ENCODE measurements at regions not wholly inside any gene's neighbourhood (a gene's known extent, or its start where the extent isn't known, plus 50 kb on each side); places are given as distances from the start of the nearest gene placed in this dataset.

- no peak for DNase-seq (ENCODE audit: low spot score)
Measured at GRCh38 chr4:141402712-141403111, 182.0 kb downstream of the ZNF330 start.

DNA sequence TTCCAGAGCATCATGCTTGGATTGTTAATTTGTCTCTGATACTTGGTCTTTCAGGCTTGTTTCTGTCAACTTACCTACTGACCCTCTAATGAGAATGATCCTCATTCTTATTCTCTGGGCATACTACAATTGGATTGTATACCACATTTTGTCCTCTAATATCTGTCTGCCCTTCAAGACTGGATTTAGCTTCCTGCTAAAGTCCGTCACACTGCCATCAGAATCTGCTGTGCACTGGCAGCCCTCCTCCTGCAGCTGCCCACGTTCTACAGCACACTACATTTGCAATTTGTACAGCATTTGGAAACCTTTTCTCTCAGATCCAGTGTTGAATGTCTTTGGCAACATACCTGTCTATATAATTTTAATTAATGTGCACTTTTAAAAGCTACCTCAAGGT is 183.1 kb downstream of the ZNF330 start:
- no peak for DNase-seq (ENCODE audit: low spot score)

DNA sequence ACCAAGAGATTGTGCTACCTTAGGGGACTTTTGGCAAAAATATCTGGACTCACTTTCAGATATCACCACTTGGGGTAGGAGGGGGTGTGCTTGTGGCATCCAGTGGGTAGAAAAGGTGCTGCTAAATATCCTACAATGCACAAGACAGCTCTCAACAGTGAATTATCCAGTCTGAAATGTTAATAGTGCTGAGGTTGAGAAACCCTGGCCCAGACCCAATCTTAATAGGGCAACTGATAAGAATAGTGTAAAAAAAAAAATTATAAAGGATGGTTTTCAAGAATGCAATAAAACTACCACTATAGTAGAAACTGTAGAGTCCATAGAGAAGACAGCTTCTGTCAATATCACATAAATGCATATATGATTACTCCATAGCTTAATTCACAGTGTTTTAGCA is 185.5 kb downstream of the ZNF330 start:
- no peak for DNase-seq (ENCODE audit: low spot score)

DNA sequence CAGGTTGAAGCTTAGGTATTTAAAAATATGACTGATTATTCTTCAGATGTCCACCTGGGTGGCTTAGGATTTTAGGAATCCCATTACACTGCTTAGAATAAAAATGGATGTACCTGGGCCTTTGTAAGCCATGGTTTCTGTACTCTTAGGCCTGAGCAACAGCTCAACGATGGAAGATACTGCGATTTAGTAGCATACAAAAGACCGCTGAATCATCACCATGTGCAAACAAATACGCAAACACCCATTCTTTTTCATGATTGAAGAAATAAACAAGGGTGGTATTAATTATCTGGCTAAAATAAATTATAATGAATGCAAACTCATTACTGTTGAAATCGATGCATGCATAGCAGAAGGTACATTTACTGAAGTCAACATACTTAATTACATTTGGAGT is 188.9 kb downstream of the ZNF330 start:
- DNase-seq (ENCODE audit: low spot score) = no peak

- peak; percentile 59 for DNase-seq (ENCODE audit: low spot score)
Measured at GRCh38 chr4:141410839-141411238, 190.1 kb downstream of the ZNF330 start.

- no peak for DNase-seq (ENCODE audit: low spot score)
Measured at GRCh38 chr4:141411936-141412335, 191.2 kb downstream of the ZNF330 start.

DNA sequence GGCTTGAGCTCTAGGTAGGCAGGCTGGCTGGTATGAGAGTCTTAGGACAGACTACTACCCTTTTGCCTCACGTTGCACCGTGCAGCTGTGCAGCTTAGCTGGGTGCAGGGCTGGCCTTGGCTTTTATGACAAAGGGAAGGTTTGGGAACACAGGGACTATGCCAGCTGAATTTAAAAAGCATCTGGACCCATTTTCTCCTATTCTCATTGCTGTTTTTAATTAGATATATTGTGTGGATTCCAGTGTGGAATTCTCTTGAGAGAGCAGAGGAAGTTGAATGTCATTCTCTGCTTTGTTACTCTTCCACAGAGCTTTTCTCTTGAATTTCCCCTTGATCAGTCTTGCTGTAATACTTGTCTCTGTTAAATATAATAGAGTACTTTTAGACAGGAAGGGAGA is 192.7 kb downstream of the ZNF330 start:
- DNase-seq (ENCODE audit: low spot score) = no peak

DNA sequence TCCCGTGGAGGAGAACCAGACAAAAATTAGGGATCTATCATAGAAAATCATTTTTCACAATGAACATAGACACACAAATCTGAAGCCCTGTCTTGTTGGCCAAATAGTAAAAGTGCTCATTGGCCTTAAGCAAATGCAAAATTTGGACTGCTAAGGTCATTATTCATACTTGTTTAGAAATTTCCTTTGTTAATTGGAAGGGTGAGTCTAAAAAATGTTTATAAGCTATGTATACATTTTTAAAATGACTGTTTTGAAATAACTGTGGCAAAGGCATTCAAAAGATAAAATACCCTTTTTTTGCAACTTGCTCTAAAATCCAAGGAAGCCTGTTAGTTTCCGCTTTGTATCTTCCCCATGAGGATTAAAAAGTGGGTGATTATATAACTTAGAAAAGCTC is 195.0 kb downstream of the ZNF330 start:
- DNase-seq (ENCODE audit: low spot score) = no peak

GRCh38 chr4:141416219-141416618 is 195.5 kb downstream of the ZNF330 start:
- DNase-seq (ENCODE audit: low spot score) = peak; percentile 42

- no peak for DNase-seq (ENCODE audit: low spot score)
Measured at GRCh38 chr4:141416677-141417363, 196.1 kb downstream of the ZNF330 start.

GRCh38 chr4:141417387-141417786 is 196.7 kb downstream of the ZNF330 start:
- no peak for DNase-seq (ENCODE audit: low spot score)

DNA sequence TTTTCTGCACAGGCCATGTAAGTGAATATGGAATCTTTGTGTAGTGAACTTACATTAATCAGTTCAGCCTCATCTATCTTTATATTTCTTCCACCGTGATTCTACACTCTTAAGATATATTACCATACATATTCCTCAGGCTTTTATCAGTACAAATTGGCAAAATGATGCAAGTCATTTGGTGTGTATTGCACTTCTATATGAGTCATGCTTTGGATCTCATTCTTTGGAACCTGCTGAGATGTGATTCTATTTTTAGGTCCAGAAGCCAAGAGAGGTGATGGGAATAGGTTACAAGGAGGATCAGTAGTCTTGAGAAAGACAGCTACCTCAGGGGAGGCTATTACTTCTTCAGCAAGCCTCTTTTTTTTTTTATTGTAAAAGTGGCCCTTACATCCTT is 204.4 kb downstream of the ZNF330 start:
- peak; percentile 64 for DNase-seq (ENCODE audit: low spot score)

- no peak for DNase-seq (ENCODE audit: low spot score)
Measured at GRCh38 chr4:141427726-141428296, 207.1 kb downstream of the ZNF330 start.

DNA sequence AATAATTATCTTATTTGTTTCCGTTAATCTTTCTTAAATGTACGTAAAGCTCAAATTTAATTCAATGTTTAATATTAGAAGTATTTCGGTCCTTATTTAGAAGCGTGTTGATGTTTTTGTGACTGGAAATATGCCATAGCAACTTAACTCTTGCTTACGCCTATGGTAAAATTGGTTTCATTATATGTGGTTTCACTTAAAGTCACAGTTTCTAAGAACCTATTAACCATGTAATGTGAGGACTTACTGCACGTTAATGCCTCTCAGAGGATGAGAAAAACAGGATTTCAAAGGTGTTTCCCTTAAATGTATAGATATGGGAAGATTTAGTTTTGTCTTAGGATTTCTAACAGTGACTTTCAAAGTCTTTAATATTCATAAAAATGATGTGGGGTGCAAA is 206.4 kb upstream of the IL15 start:
- DNase-seq (ENCODE audit: low spot score) = no peak

DNA sequence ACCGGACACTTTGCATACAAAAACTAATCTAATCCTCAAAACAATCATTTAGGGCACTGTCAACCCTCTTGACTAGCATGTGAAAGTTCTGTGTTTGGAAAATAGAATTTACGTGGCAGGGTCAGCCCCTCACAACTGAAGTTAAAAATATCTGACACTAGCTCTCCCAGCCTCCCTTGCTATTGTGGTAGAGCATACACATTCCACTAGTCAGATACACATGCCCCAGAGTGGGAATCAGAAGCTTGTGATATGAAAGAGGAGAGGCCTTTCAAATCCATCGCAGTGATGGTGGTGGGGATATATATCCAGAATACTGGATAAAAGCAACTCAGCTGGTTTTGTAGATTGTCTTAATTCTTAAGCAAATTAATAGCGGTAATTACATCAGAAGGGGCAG is 205.7 kb upstream of the IL15 start:
- DNase-seq (ENCODE audit: low spot score) = no peak

DNA sequence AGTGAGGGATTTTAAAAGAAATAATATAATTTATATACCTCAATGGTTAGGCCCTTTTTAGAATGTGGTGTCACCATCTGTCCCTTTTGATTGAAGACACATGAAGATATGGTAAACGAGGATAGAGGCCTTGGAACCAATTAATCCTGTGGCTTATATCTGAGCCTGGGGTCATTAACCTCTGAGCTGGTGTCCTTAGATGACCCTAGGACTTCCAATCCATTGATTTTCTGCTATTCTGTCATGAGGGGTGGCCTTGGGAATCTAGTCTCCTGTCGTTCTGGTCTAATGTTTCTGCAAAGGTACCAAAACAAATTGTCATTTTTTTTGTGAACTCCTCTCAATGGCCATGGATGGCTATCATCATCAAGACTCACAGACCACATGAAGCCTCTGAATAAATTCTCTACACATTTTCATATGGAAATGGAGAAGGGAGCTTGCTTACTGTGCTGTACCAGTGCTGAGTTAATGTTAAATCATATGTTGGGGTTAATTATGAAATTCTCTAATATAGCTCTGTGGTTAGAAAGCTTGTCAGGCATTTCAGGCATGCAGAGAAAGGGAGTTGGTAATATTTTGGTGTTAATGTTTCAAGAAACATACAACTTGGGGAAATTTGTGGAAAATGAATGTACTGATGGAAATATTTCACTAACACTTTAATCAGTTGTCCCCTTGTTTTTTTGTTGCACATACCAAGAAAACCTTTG is 204.2 kb upstream of the IL15 start:
- DNase-seq (ENCODE audit: low spot score) = no peak

DNA sequence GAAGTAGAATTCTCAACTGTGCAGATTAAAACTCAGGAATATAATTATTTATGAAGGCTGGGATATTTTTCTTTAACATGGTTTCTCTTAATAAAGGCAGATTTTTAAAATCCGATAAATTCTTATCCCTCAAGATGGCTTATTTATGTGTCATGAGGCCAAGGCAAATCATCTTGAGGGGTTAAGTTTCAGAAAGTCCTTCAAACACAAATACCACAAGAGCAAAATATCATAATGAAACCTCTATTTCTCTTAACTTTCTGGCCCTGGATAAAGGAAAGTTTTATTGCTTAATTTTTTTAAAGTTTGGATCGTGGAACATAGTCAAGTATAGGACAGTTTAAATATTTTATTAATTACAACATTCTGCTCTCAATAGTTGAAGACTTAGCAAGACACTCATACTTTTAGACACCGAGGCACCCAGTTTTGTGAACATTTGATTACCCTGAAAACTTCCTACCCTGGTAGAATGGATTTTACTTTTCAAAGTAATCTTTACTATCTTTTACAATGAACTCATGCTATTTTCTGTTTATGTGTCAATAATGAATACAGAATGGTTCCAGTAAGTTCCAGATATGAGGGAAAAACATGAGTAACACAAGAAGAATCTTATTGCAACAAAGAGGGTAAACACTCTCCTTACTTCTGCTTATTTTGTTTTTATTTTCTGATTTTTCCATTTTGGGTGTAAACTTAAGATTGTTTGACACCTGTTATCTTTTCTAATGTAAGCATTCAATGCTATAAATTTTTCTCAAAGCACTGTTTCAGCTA is 200.7 kb upstream of the IL15 start:
- DNase-seq (ENCODE audit: low spot score) = no peak

- DNase-seq (ENCODE audit: low spot score) = no peak
Measured at GRCh38 chr4:141439223-141439622, 197.2 kb upstream of the IL15 start.

DNA sequence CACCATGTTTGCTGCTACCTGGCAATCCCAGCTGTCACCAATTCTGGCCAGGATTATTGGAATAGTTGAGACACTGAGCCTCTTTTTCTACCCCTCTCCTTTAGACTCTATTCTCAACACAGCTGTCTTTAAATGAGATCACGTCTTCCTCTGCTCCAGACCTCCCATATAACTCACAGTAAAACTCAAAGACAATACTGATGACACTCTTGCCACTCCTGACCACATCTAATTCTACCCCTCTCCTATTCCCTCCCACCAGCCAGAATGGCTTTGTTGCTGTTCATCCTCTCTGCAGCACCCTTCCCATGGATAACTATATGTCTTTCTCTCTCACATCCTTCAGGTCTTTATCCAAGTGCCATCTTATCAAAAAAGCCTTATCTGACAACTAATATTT is 188.6 kb upstream of the IL15 start:
- DNase-seq (ENCODE audit: low spot score) = no peak

GRCh38 chr4:141448490-141448889 is 187.9 kb upstream of the IL15 start:
- no peak for DNase-seq (ENCODE audit: low spot score)

DNA sequence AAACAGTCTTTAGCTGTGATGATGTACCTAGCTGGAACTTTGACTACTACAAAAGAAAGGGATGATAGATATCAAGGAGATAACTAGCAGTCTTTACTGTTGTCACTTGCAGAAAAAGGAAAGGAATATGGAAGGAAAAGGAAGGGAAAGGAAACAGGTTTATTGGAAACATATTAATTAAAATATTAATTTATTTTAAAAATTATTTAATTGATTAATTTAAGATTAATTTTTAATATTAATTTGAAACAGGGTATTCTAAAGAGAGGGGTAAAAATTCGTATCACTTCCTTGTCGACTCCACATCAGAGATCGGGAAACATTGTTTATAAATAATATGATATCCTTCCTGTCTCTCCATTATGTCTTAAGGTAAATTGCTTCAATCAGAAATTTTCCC is 186.5 kb upstream of the IL15 start:
- DNase-seq (ENCODE audit: low spot score) = no peak

GRCh38 chr4:141455651-141456050 is 180.7 kb upstream of the IL15 start:
- DNase-seq (ENCODE audit: low spot score) = peak; percentile 30

- DNase-seq (ENCODE audit: low spot score) = no peak
Measured at GRCh38 chr4:141457653-141458052, 178.7 kb upstream of the IL15 start.
